Activated CD4-positive, alpha-beta T cell treated with anti-CD3 and anti-CD28 coated beads, Interleukin-2, amount 10 ng/mL, durations not matched to agents 7 days and 5 days (primary cell): ENCODE measurements at regions not wholly inside any gene's neighbourhood (a gene's known extent, or its start where the extent isn't known, plus 50 kb on each side); places are given as distances from the start of the nearest gene placed in this dataset.

Experiments used
- CTCF ChIA-PET: fragments of 350-600 bp; sonication (Branson Sonifier 250); formaldehyde crosslinking; loops from one replicate; lab custom pipeline; 2021; ENCODE audit warnings: antibody characterized with exemption; lab: Charles Lee
- POLR2A ChIA-PET: fragments of 350-600 bp; sonication (Branson Sonifier 250); formaldehyde crosslinking; loops from one replicate; lab custom pipeline; 2021; ENCODE audit warnings: antibody characterized with exemption; lab: Charles Lee
- DNase-seq: peaks from one replicate; pipeline ENCODE4 v3.0.0-alpha.2; 2020
- H3K27ac Mint-ChIP-seq: one replicate; pipeline ENCODE4 v1.8.0; 2021; ENCODE audit warnings: mild to moderate bottlenecking, moderate library complexity, mixed read lengths
- H3K27me3 Mint-ChIP-seq: one replicate; pipeline ENCODE4 v1.8.0; 2021; ENCODE audit warnings: mixed read lengths
- H3K36me3 Mint-ChIP-seq: one replicate; pipeline ENCODE4 v1.8.0; 2021; ENCODE audit warnings: low read depth, mixed read lengths
- H3K4me1 Mint-ChIP-seq: one replicate; pipeline ENCODE4 v1.8.0; 2021; ENCODE audit warnings: mixed read lengths
- H3K4me3 Mint-ChIP-seq: one replicate; pipeline ENCODE4 v1.8.0; 2021; ENCODE audit warnings: mild to moderate bottlenecking, moderate library complexity, mixed read lengths
- H3K9me3 Mint-ChIP-seq: one replicate; pipeline ENCODE4 v1.8.0; 2021; ENCODE audit warnings: mixed read lengths

- H3K9me3 Mint-ChIP-seq = peaks cover 4% of the 10 kb centered on the region
- no peak for DNase-seq
- no peaks in the 10 kb centered on the region for H3K4me1 Mint-ChIP-seq
- ChIA-PET CTCF (no interaction called here), POLR2A (no interaction called here)
- no peak overlapping the region for H3K4me3 Mint-ChIP-seq
- no peaks in the 10 kb centered on the region for H3K36me3 Mint-ChIP-seq
- no peaks in the 10 kb centered on the region for H3K27me3 Mint-ChIP-seq
- no peak overlapping the region for H3K27ac Mint-ChIP-seq
Measured at GRCh38 chr7:15764010-15764409, 77.5 kb upstream of the MEOX2 start.

- H3K27me3 Mint-ChIP-seq = no peaks in the 10 kb centered on the region
- no peak overlapping the region for H3K27ac Mint-ChIP-seq
- DNase-seq = no peak
- no peaks in the 10 kb centered on the region for H3K4me1 Mint-ChIP-seq
- ChIA-PET CTCF (no interaction called here), POLR2A (no interaction called here)
- H3K4me3 Mint-ChIP-seq = no peak overlapping the region
- no peaks in the 10 kb centered on the region for H3K36me3 Mint-ChIP-seq
- H3K9me3 Mint-ChIP-seq = no peaks in the 10 kb centered on the region
Measured at GRCh38 chr7:15757041-15758000, 70.8 kb upstream of the MEOX2 start.

GRCh38 chr7:15755061-15755460 lies 68.6 kb upstream of the MEOX2 start:
- no peaks in the 10 kb centered on the region for H3K27me3 Mint-ChIP-seq
- no peak for DNase-seq
- H3K4me1 Mint-ChIP-seq = no peaks in the 10 kb centered on the region
- POLR2A ChIA-PET = no interaction called here
- H3K9me3 Mint-ChIP-seq = no peaks in the 10 kb centered on the region
- H3K27ac Mint-ChIP-seq = no peak overlapping the region
- CTCF ChIA-PET = no interaction called here
- no peaks in the 10 kb centered on the region for H3K36me3 Mint-ChIP-seq
- no peak overlapping the region for H3K4me3 Mint-ChIP-seq

- H3K9me3 Mint-ChIP-seq = no peaks in the 10 kb centered on the region
- POLR2A ChIA-PET = no interaction called here
- CTCF ChIA-PET = no interaction called here
Measured at GRCh38 chr7:15753887-15754579, 67.5 kb upstream of the MEOX2 start.

GRCh38 chr7:15752377-15752776 lies 65.9 kb upstream of the MEOX2 start:
- CTCF ChIA-PET = no interaction called here
- Mint-ChIP-seq H3K27me3 (no peaks in the 10 kb centered on the region), H3K4me3 (no peak overlapping the region), H3K4me1 (no peaks in the 10 kb centered on the region), H3K9me3 (no peaks in the 10 kb centered on the region), H3K27ac (no peak overlapping the region), H3K36me3 (no peaks in the 10 kb centered on the region)
- POLR2A ChIA-PET = no interaction called here
- no peak for DNase-seq

More at GRCh38 chr7:15753887-15754579, 67.5 kb upstream of the MEOX2 start:
- Mint-ChIP-seq H3K4me1 (no peaks in the 10 kb centered on the region), H3K27ac (no peak overlapping the region), H3K4me3 (no peak overlapping the region), H3K36me3 (no peaks in the 10 kb centered on the region), H3K27me3 (no peaks in the 10 kb centered on the region)
- no peak for DNase-seq

- POLR2A ChIA-PET = no interaction called here
- no peak overlapping the region for H3K4me3 Mint-ChIP-seq
- no peak for DNase-seq
- CTCF ChIA-PET = no interaction called here
- no peaks in the 10 kb centered on the region for H3K4me1 Mint-ChIP-seq
- no peaks in the 10 kb centered on the region for H3K36me3 Mint-ChIP-seq
- no peaks in the 10 kb centered on the region for H3K9me3 Mint-ChIP-seq
- no peak overlapping the region for H3K27ac Mint-ChIP-seq
- no peaks in the 10 kb centered on the region for H3K27me3 Mint-ChIP-seq
Measured at GRCh38 chr7:15751191-15751701, 64.8 kb upstream of the MEOX2 start.

- POLR2A ChIA-PET = no interaction called here
- H3K9me3 Mint-ChIP-seq = no peaks in the 10 kb centered on the region
Measured at GRCh38 chr7:15750727-15751126, 64.2 kb upstream of the MEOX2 start.

GRCh38 chr7:15749631-15750030 lies 63.1 kb upstream of the MEOX2 start:
- Mint-ChIP-seq H3K9me3 (no peaks in the 10 kb centered on the region), H3K4me1 (no peaks in the 10 kb centered on the region), H3K27me3 (no peaks in the 10 kb centered on the region), H3K36me3 (no peaks in the 10 kb centered on the region), H3K4me3 (no peak overlapping the region), H3K27ac (no peak overlapping the region)
- POLR2A ChIA-PET = no interaction called here
- CTCF ChIA-PET = no interaction called here
- no peak for DNase-seq

More at GRCh38 chr7:15750727-15751126, 64.2 kb upstream of the MEOX2 start:
- CTCF ChIA-PET = no interaction called here
- DNase-seq = no peak
- no peaks in the 10 kb centered on the region for H3K4me1 Mint-ChIP-seq
- no peak overlapping the region for H3K27ac Mint-ChIP-seq
- H3K27me3 Mint-ChIP-seq = no peaks in the 10 kb centered on the region
- no peak overlapping the region for H3K4me3 Mint-ChIP-seq
- H3K36me3 Mint-ChIP-seq = no peaks in the 10 kb centered on the region

GRCh38 chr7:15747712-15748111 lies 61.2 kb upstream of the MEOX2 start:
- ChIA-PET CTCF (no interaction called here), POLR2A (no interaction called here)
- H3K36me3 Mint-ChIP-seq = no peaks in the 10 kb centered on the region
- DNase-seq = no peak
- no peaks in the 10 kb centered on the region for H3K4me1 Mint-ChIP-seq
- no peak overlapping the region for H3K4me3 Mint-ChIP-seq
- H3K9me3 Mint-ChIP-seq = no peaks in the 10 kb centered on the region
- H3K27ac Mint-ChIP-seq = no peak overlapping the region
- no peaks in the 10 kb centered on the region for H3K27me3 Mint-ChIP-seq

GRCh38 chr7:15747301-15747700 lies 60.8 kb upstream of the MEOX2 start:
- Mint-ChIP-seq H3K36me3 (no peaks in the 10 kb centered on the region), H3K4me1 (no peaks in the 10 kb centered on the region), H3K9me3 (no peaks in the 10 kb centered on the region), H3K27me3 (no peaks in the 10 kb centered on the region), H3K4me3 (no peak overlapping the region), H3K27ac (no peak overlapping the region)
- ChIA-PET CTCF (no interaction called here), POLR2A (no interaction called here)
- DNase-seq = no peak

GRCh38 chr7:15743926-15744480 lies 57.5 kb upstream of the MEOX2 start:
- no peaks in the 10 kb centered on the region for H3K27me3 Mint-ChIP-seq
- no peak overlapping the region for H3K27ac Mint-ChIP-seq
- ChIA-PET CTCF (no interaction called here), POLR2A (no interaction called here)
- DNase-seq = no peak
- H3K9me3 Mint-ChIP-seq = no peaks in the 10 kb centered on the region
- H3K36me3 Mint-ChIP-seq = no peaks in the 10 kb centered on the region
- H3K4me3 Mint-ChIP-seq = no peak overlapping the region
- no peaks in the 10 kb centered on the region for H3K4me1 Mint-ChIP-seq

GRCh38 chr7:15737601-15738000 lies 51.1 kb upstream of the MEOX2 start:
- ChIA-PET CTCF (no interaction called here), POLR2A (interaction anchor here (0.6 kb wide), 1 partner anchor 701 kb away, joined by 4 read pairs; no protein-coding TSS in a partner anchor)
- no peaks in the 10 kb centered on the region for H3K27me3 Mint-ChIP-seq
- H3K9me3 Mint-ChIP-seq = no peaks in the 10 kb centered on the region
- H3K27ac Mint-ChIP-seq = no peak overlapping the region
- H3K4me1 Mint-ChIP-seq = no peaks in the 10 kb centered on the region
- H3K4me3 Mint-ChIP-seq = no peak overlapping the region
- no peaks in the 10 kb centered on the region for H3K36me3 Mint-ChIP-seq
- no peak for DNase-seq
